ENCODE measurements at regions not wholly inside any gene's neighbourhood (a gene's known extent, or its start where the extent isn't known, plus 50 kb on each side); places are given as distances from the start of the nearest gene placed in this dataset.

DNA sequence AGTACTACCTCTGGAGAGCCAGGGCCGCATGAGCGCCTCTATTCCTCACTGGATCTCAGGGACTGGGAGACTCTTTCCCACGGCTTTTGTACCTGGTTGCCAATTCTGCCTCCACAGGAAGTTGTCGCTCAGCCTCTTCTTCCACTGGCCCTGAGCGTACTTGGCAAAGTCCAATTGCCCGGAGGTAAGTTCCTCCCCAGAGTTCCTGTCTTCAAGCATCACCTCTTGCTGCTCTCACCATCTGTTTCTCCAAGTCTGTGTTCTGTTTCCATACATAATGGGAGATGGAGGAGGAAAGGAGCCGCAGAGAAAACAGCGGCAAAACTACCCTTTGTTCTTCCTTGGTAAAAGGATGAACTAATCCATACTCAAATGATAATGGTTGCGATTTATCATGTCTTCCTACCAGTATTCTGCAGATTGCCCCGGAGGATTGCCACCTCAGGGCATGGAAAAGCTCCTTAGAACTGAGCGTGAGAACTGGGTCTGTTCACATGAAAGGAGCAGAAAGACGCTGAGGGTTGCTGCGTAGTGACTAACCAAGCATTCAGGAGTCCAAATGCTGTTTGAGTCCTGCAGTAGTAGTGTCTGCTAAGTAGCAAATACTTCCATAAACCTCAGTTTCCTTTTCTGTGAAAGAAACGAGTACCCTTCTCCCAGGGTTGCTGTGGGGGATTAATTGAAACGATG lies 170.2 kb upstream of the GLI3 start:
- H3K27ac Mint-ChIP-seq = no peak overlapping the region
- H3K4me1 Mint-ChIP-seq = no peaks in the 10 kb centered on the region
- H3K4me3 Mint-ChIP-seq = no peak overlapping the region
- DNase-seq (no peak), ATAC-seq (no peak)
- no peaks in the 10 kb centered on the region for H3K36me3 Mint-ChIP-seq (ENCODE audit: low read depth)
- no peaks in the 10 kb centered on the region for H3K9me3 Mint-ChIP-seq
- H3K27me3 Mint-ChIP-seq = peaks cover 2% of the 10 kb centered on the region

DNA sequence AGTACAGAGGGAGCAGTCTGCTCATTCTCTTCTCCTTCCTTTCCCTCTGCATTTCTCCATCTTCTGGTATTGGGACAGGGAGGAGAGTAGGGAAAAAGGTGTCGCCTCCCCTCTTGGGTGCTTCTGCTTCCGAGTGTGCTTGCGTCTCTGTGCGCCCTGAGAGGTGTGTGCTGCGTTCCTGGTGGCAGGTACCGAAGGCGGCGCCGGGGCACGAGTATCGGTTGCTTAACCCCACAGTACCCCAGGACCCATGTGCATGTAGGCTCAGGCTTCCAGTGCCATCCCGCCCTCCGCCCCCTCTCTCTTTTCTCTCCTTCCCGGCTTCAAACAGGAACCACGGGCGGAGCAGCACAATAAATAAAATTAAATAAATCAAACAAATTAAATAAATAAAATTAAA lies 169.3 kb upstream of the GLI3 start:
- no peak for DNase-seq
- Mint-ChIP-seq H3K36me3 (ENCODE audit: low read depth) (no peaks in the 10 kb centered on the region), H3K4me3 (no peak overlapping the region), H3K9me3 (no peaks in the 10 kb centered on the region), H3K27me3 (no peaks in the 10 kb centered on the region), H3K4me1 (no peaks in the 10 kb centered on the region), H3K27ac (no peak overlapping the region)
- ATAC-seq = no peak

GRCh38 chr7:42405782-42406181 lies 168.8 kb upstream of the GLI3 start:
- Mint-ChIP-seq H3K36me3 (ENCODE audit: low read depth) (no peaks in the 10 kb centered on the region), H3K9me3 (no peaks in the 10 kb centered on the region), H3K4me3 (no peak overlapping the region), H3K4me1 (no peaks in the 10 kb centered on the region), H3K27me3 (no peaks in the 10 kb centered on the region), H3K27ac (no peak overlapping the region)
- DNase-seq (no peak), ATAC-seq (no peak)

DNA sequence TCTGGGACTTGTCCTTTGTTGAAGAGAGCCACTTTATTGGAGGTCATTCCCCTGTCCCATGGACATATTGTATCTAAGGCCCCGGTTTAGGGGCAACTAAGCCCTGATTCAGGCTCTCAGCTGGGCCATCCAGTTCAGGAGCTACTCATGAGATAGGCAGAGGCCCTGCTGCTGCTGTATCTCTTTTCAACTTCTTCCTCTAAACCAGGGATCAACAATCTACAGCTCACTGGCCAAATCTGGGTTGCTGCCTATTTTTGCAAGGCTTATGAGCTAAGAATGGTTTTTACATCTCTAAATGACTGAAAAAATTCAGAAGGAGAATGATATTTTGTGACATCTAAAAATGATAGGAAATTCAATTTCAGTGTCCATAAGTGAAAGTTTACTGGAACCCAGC lies 166.8 kb upstream of the GLI3 start:
- Mint-ChIP-seq H3K4me3 (no peak overlapping the region), H3K27me3 (no peaks in the 10 kb centered on the region), H3K9me3 (no peaks in the 10 kb centered on the region), H3K36me3 (ENCODE audit: low read depth) (no peaks in the 10 kb centered on the region), H3K27ac (no peak overlapping the region), H3K4me1 (no peaks in the 10 kb centered on the region)
- ATAC-seq = no peak
- DNase-seq = no peak

DNA sequence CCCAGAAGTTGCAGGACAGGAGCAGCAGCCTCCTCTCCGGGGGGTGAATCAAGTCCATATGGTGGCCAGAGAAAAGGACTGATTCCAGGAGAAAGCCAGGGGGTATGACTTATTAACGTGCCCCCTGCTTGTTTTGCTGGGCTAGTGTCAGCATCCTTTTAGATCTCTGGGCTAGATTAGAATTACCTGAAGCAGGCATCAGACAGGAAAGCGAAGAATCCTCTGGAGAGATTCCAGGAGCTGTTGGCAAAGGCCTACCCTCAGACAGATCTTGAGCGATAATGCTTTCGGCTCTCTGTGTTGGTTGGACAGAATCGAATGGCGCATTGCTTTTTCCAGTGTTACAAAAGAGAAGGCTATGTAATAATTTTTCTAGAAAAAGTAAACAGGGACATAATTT lies 164.0 kb upstream of the GLI3 start:
- no peak overlapping the region for H3K4me3 Mint-ChIP-seq
- H3K27ac Mint-ChIP-seq = no peak overlapping the region
- no peaks in the 10 kb centered on the region for H3K36me3 Mint-ChIP-seq (ENCODE audit: low read depth)
- peaks cover 2% of the 10 kb centered on the region for H3K27me3 Mint-ChIP-seq
- no peaks in the 10 kb centered on the region for H3K4me1 Mint-ChIP-seq
- ATAC-seq (no peak), DNase-seq (no peak)
- no peaks in the 10 kb centered on the region for H3K9me3 Mint-ChIP-seq

DNA sequence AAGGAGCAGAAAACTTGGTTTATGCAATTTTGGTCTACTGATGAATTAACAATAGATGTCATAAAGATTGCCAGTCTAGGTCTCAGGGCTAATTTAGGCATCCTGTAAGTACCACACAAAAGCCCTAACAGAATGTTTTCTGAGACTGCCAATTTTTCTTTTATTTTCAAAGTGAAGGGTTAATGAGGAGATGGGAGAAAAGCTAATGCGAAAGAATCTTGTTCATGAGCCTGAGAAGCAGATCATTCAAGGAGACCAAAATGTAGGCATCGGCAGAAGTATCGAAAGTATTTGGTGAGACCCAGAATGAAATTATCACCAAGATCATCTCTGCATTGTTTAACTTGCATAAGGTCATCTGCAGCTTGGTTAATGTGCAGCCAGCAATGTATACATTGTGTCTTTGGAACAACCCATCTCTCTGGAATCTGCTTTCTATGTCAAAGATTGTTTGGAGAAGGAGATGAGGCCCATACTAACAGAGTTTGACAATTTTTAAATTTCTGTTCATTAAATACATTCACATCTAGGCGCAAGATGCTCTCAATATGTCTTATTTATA lies 163.3 kb upstream of the GLI3 start:
- Mint-ChIP-seq H3K4me3 (no peak overlapping the region), H3K36me3 (ENCODE audit: low read depth) (no peaks in the 10 kb centered on the region), H3K9me3 (no peaks in the 10 kb centered on the region), H3K4me1 (no peaks in the 10 kb centered on the region), H3K27ac (no peak overlapping the region), H3K27me3 (peaks cover 2% of the 10 kb centered on the region)
- DNase-seq = no peak
- ATAC-seq = no peak

DNA sequence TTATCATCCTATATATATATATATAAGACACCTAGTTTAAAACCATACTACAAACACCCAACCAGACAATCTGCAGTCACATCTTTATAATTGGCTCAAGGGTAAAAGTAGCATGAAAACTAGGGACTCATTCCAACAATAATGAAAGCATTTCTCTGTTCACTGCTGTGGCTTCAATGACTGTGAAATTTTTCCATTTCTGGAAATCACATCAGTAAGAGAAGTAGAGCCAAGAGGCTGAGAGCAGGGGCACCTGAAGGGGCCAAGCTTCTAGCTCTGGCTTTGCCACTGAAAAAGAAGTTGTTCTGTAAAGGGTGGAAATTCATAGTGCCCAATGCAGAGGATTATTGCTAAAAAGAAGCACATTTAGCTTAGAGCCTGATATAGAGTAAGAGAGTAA lies 158.6 kb upstream of the GLI3 start:
- no peaks in the 10 kb centered on the region for H3K36me3 Mint-ChIP-seq (ENCODE audit: low read depth)

DNA sequence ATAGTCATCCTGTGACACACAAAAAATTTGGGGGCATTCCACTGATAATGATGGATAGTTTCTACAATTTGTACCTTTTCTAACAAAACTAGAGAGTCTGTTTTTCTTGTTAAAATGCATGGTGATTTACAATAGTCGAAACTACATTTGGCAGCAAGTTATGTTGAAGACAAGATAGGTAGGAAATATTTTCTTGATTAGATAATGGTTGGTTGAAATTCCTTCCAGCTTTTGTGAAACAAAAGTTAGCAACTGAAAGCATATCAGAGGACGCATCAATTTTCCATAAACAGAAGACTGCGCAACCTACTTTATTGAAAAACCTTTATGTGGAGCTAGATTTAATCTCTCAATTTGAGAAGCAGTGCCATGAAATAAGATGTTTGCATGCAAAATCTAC lies 155.8 kb upstream of the GLI3 start:
- Mint-ChIP-seq H3K4me1 (no peaks in the 10 kb centered on the region), H3K27ac (no peak overlapping the region), H3K4me3 (no peak overlapping the region), H3K36me3 (ENCODE audit: low read depth) (no peaks in the 10 kb centered on the region), H3K27me3 (peaks cover 2% of the 10 kb centered on the region), H3K9me3 (no peaks in the 10 kb centered on the region)
- DNase-seq (no peak), ATAC-seq (no peak)

More for the DNA sequence above, 158.6 kb upstream of the GLI3 start:
- no peak for ATAC-seq
- no peak for DNase-seq
- H3K27ac Mint-ChIP-seq = no peak overlapping the region
- no peaks in the 10 kb centered on the region for H3K4me1 Mint-ChIP-seq
- no peaks in the 10 kb centered on the region for H3K9me3 Mint-ChIP-seq
- H3K4me3 Mint-ChIP-seq = no peak overlapping the region
- peaks cover 2% of the 10 kb centered on the region for H3K27me3 Mint-ChIP-seq

GRCh38 chr7:42389697-42390096 lies 152.7 kb upstream of the GLI3 start:
- no peak for ATAC-seq
- H3K4me3 Mint-ChIP-seq = no peak overlapping the region

GRCh38 chr7:42385912-42386311 lies 148.9 kb upstream of the GLI3 start:
- Mint-ChIP-seq H3K4me3 (no peak overlapping the region), H3K4me1 (no peaks in the 10 kb centered on the region), H3K27ac (no peak overlapping the region), H3K9me3 (peaks cover 4% of the 10 kb centered on the region), H3K36me3 (ENCODE audit: low read depth) (no peaks in the 10 kb centered on the region), H3K27me3 (no peaks in the 10 kb centered on the region)
- DNase-seq = no peak
- no peak for ATAC-seq

More at GRCh38 chr7:42389697-42390096, 152.7 kb upstream of the GLI3 start:
- H3K27ac Mint-ChIP-seq = no peak overlapping the region
- no peaks in the 10 kb centered on the region for H3K27me3 Mint-ChIP-seq
- H3K9me3 Mint-ChIP-seq = no peaks in the 10 kb centered on the region
- no peaks in the 10 kb centered on the region for H3K4me1 Mint-ChIP-seq
- no peak for DNase-seq
- H3K36me3 Mint-ChIP-seq (ENCODE audit: low read depth) = no peaks in the 10 kb centered on the region

GRCh38 chr7:42381161-42381560 lies 144.2 kb upstream of the GLI3 start:
- Mint-ChIP-seq H3K27me3 (no peaks in the 10 kb centered on the region), H3K4me3 (no peak overlapping the region), H3K9me3 (peaks cover 4% of the 10 kb centered on the region), H3K36me3 (ENCODE audit: low read depth) (no peaks in the 10 kb centered on the region), H3K27ac (no peak overlapping the region), H3K4me1 (no peaks in the 10 kb centered on the region)
- DNase-seq (no peak), ATAC-seq (no peak)

DNA sequence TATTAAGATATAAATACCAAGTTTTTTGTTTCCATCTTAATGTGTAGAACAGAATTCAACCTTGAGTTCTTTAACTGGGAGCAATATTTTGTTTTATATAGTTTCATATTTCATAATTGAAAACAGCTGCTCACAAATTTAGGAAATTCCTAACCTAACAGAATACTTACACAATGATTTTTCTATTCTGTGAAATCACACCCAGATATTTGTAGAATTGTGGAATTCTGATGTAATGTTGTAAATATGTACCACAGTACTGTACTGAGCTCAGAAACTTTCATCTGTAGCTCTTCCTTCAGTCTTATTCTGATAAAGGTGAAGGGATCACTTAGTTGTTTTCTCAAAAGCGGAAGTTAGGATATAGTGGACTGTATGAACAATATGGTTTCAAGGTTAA lies 143.4 kb upstream of the GLI3 start:
- Mint-ChIP-seq H3K9me3 (peaks cover 4% of the 10 kb centered on the region), H3K4me3 (no peak overlapping the region), H3K27me3 (no peaks in the 10 kb centered on the region), H3K27ac (no peak overlapping the region), H3K4me1 (no peaks in the 10 kb centered on the region), H3K36me3 (ENCODE audit: low read depth) (no peaks in the 10 kb centered on the region)
- no peak for DNase-seq
- no peak for ATAC-seq

DNA sequence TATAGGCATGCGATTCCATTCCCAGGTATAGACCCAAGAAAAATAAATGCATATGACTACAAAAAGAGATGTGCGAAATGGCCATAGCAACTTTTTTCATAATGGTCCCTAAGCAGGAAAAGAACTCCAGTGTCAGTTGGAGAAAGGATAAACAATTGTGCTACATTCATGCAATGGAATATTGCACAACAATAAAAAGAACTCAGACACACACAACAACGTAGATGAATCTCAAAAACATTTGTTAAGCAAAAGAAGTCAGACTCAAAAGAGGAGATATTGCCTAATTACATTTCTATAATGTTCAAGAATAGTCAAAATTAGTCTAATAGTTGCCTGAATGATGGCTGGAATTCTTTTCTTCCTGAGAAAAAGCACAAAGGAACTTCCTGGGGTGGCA lies 141.1 kb upstream of the GLI3 start:
- Mint-ChIP-seq H3K4me1 (no peaks in the 10 kb centered on the region), H3K27me3 (peaks cover 3% of the 10 kb centered on the region), H3K27ac (no peak overlapping the region), H3K4me3 (no peak overlapping the region), H3K9me3 (peaks cover 4% of the 10 kb centered on the region), H3K36me3 (ENCODE audit: low read depth) (no peaks in the 10 kb centered on the region)
- ATAC-seq (no peak), DNase-seq (no peak)

- Mint-ChIP-seq H3K9me3 (peaks cover 4% of the 10 kb centered on the region), H3K4me1 (no peaks in the 10 kb centered on the region), H3K27me3 (peaks cover 3% of the 10 kb centered on the region), H3K4me3 (no peak overlapping the region), H3K36me3 (ENCODE audit: low read depth) (no peaks in the 10 kb centered on the region), H3K27ac (no peak overlapping the region)
- DNase-seq (no peak), ATAC-seq (no peak)
Observed at GRCh38 chr7:42373285-42373684, 136.3 kb upstream of the GLI3 start.

DNA sequence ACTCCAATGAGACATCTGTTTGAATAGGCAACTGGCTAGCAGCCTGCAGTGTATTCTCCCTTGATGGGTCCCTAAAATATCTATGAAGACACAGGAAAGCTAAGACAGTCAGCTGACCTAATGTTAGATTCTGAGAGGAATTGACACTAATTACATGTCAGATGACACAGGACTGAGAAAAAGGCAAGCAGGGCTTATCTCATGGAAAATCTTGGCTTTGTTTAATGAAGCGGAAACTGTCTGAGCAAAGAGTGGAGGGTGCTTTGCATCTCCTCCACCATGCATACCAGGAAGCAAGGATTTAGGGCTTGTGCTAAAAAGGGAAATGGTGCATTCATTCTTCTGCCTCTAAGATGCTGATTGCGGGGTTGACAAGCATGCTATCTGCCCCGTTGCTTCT lies 135.5 kb upstream of the GLI3 start:
- Mint-ChIP-seq H3K4me3 (no peak overlapping the region), H3K27me3 (peaks cover 3% of the 10 kb centered on the region), H3K4me1 (no peaks in the 10 kb centered on the region), H3K36me3 (ENCODE audit: low read depth) (no peaks in the 10 kb centered on the region), H3K9me3 (peaks cover 7% of the 10 kb centered on the region), H3K27ac (no peak overlapping the region)
- ATAC-seq (no peak), DNase-seq (no peak)

DNA sequence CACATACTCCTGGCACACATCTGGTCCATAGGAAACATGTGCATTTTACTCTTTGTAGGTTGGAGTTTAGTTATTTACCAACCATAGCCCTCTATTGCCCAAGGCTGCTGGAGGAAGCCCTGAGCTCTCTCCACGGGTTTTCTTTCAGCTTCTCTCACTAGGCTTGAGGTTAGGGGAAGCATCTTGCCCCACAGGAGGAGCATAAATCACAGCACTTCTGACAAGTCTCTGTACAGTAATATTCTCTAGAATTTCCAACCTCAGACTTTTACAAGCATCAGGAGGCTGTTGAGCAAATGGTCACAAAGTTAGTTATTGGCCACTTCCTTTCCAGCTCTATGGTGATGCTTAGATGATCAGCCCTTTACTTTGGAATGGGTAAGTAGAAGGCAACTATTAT lies 122.9 kb upstream of the GLI3 start:
- no peak for ATAC-seq
- no peaks in the 10 kb centered on the region for H3K4me1 Mint-ChIP-seq
- no peaks in the 10 kb centered on the region for H3K36me3 Mint-ChIP-seq (ENCODE audit: low read depth)
- H3K27ac Mint-ChIP-seq = no peak overlapping the region
- no peak overlapping the region for H3K4me3 Mint-ChIP-seq
- H3K27me3 Mint-ChIP-seq = no peaks in the 10 kb centered on the region
- no peak for DNase-seq
- peaks cover 27% of the 10 kb centered on the region for H3K9me3 Mint-ChIP-seq
